ENCODE measurements at regions not wholly inside any gene's neighbourhood (a gene's known extent, or its start where the extent isn't known, plus 50 kb on each side); places are given as distances from the start of the nearest gene placed in this dataset.

DNA sequence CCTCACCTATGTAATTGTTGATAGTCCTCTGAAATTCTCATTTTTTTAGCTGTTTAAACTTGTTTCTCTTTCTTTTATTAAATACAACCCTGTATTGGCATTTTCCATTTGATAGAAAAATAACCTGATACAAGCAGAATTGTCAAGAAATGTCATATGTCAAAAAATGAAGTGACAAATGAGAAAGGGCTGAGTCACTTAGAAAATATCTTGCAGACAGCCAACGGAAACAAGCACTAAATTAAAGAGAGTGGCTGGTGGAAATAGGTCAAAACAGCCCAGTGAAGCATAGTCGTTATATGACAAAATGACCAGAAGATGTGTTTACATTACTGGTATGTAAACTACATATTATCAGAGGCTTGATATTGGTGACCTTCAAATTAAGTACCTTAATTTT is 484.4 kb downstream of the PLA2G4A start:
- TF ChIP-seq, protein P1, sequence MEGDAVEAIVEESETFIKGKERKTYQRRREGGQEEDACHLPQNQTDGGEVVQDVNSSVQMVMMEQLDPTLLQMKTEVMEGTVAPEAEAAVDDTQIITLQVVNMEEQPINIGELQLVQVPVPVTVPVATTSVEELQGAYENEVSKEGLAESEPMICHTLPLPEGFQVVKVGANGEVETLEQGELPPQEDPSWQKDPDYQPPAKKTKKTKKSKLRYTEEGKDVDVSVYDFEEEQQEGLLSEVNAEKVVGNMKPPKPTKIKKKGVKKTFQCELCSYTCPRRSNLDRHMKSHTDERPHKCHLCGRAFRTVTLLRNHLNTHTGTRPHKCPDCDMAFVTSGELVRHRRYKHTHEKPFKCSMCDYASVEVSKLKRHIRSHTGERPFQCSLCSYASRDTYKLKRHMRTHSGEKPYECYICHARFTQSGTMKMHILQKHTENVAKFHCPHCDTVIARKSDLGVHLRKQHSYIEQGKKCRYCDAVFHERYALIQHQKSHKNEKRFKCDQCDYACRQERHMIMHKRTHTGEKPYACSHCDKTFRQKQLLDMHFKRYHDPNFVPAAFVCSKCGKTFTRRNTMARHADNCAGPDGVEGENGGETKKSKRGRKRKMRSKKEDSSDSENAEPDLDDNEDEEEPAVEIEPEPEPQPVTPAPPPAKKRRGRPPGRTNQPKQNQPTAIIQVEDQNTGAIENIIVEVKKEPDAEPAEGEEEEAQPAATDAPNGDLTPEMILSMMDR (IDR thresholded peaks at IDR 0.05) = no peak
- TF ChIP-seq POLR2AphosphoS5 (IDR thresholded peaks at IDR 0.05) = no peak
- TF ChIP-seq POLR2A (IDR thresholded peaks at IDR 0.05) = no peak

Measured in sigmoid colon (tissue), 4 donors.